ENCODE measurements at regions not wholly inside any gene's neighbourhood (a gene's known extent, or its start where the extent isn't known, plus 50 kb on each side); places are given as distances from the start of the nearest gene placed in this dataset.

- DNase-seq: no peak
Measured at GRCh38 chr5:7317751-7318150, 78.2 kb upstream of the ADCY2 start.

- DNase-seq: no peak
Measured at GRCh38 chr5:7320701-7321301, 75.1 kb upstream of the ADCY2 start.

DNA sequence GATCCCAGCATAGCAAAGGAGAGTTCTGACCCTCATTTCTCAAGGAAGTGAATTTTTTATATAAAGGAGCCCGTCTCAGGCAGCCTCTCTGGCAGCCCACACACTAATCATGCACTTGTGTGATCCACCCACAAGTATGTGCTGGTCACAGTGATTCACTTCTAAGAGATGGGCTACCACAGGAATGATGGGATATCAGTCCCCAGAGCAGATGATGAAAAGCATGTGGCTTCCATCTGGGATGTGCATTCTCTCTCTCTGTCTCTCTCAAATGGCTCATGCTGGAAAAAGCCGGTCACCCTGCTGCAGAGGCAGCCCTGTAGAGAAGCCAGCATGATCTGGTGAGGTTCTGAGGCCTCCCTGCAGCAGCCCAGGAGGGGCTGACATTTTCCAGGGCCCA, 74.2 kb upstream of the ADCY2 start:
- DNase-seq: no peak

GRCh38 chr5:7324919-7325318, 71.0 kb upstream of the ADCY2 start:
- no peak for DNase-seq

- no peak for DNase-seq
Measured at GRCh38 chr5:7325975-7326913, 69.7 kb upstream of the ADCY2 start.

- no peak for DNase-seq
Measured at GRCh38 chr5:7329141-7329540, 66.8 kb upstream of the ADCY2 start.

GRCh38 chr5:7329712-7330111, 66.2 kb upstream of the ADCY2 start:
- no peak for DNase-seq

DNA sequence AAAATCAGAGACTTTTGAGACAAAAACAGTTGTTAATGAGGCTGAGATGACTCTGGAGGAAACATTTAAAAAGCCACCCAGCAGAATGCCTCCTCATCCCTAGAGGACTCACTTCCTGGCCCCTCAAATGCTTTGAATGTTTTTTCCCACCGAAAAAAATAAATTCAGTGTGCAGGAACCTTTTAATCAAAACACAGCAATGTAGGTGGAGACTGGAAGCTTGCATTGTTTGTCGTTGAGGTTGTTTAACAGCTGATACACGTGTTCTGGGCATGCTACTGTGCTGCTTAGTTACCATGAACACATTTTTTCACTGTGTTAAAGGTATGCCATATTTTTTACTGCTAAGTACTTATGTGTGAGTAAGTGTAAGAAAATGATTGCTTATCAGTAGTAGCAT, 65.7 kb upstream of the ADCY2 start:
- DNase-seq: no peak

- no peak for DNase-seq
Measured at GRCh38 chr5:7331131-7331530, 64.8 kb upstream of the ADCY2 start.
